GM12878 (cell line): ENCODE measurements at regions not wholly inside any gene's neighbourhood (a gene's known extent, or its start where the extent isn't known, plus 50 kb on each side); places are given as distances from the start of the nearest gene placed in this dataset.

Experiments
- ATAC-seq: fragments of 200-7000 bp; cut with Tn5 transposase; 3 replicates; pipeline ENCODE4 v1.9.1; 2020; ENCODE audit warnings: mild to moderate bottlenecking, moderate library complexity
- BruUV-seq: library from RNA; stranded (reverse); fragments of 400-500 nt; replicated peaks from 2 replicates; lab custom pipeline; 2021; lab: Mats Ljungman, UMichigan
- CTCF ChIA-PET: fragments of 300-600 bp; sonication (Branson Sonifier 250); formaldehyde crosslinking; extraction: SDS; loops from one replicate; lab custom pipeline; 2021; ENCODE audit warnings: inconsistent platforms; lab: Yijun Ruan, JAX
- POLR2A ChIA-PET: fragments of 350-600 bp; formaldehyde crosslinking; extraction: SDS; loops from one replicate; lab custom pipeline; 2021; ENCODE audit warnings: inconsistent platforms; lab: Charles Lee
- RAD21 ChIA-PET: fragments of 300-600 bp; sonication (Branson Sonifier 250); formaldehyde crosslinking; loops from one replicate; lab custom pipeline; 2023; ENCODE audit warnings: antibody characterized with exemption; ENCODE audit not compliant: unreplicated experiment; lab: Charles Lee
- SMC1A ChIA-PET: fragments of 300-600 bp; sonication (Branson Sonifier 250); formaldehyde crosslinking; loops from one replicate; lab custom pipeline; 2023; ENCODE audit not compliant: unreplicated experiment, uncharacterized antibody; lab: Charles Lee
- DNase-seq: peaks from one replicate; pipeline ENCODE4 v3.0.0-alpha.2; 2011; ENCODE audit warnings: low read depth, low spot score
- FAIRE-seq: peaks from 3 replicates; lab custom pipeline; 2011; peaks lifted over from hg19 to GRCh38; lab: Jason Lieb, UNC
- H2AFZ ChIP-seq: 2 replicates; pipeline ENCODE4 v1.6.0; 2011; ENCODE audit warnings: low read depth, low read length, control low read depth; ENCODE audit not compliant: control insufficient read depth
- H3K27ac ChIP-seq: 2 replicates; pipeline ENCODE4 v1.5.1; 2011; ENCODE audit warnings: control low read depth; ENCODE audit not compliant: control insufficient read depth, insufficient read depth
- H3K27me3 ChIP-seq, 2 experiments: replicated peaks in 1 of 2; 2 replicates each; pipeline versions ENCODE4 v1.6.0 to v1.6.1; 2011; ENCODE audit warnings: low read length in 1 of 2; ENCODE audit not compliant: control insufficient read depth in 2 of 2, insufficient read depth in 2 of 2
- H3K36me3 ChIP-seq, 2 experiments: 2 replicates each; pipeline ENCODE4 v1.5.1; 2011; ENCODE audit warnings: low read length in 1 of 2; ENCODE audit not compliant: control insufficient read depth in 2 of 2, insufficient read depth in 2 of 2
- H3K4me1 ChIP-seq: 2 replicates; pipeline ENCODE4 v1.6.1; 2011; ENCODE audit warnings: mild to moderate bottlenecking, low read length, moderate library complexity, mixed read lengths; ENCODE audit not compliant: control insufficient read depth, insufficient read depth
- H3K4me2 ChIP-seq: 2 replicates; pipeline ENCODE4 v1.6.0; 2011; ENCODE audit warnings: control low read depth; ENCODE audit not compliant: control insufficient read depth, insufficient read depth
- H3K4me3 ChIP-seq: fragments of 200-600 bp; sonication (generic); 2 replicates; pipeline ENCODE4 v1.5.1; 2016
- H3K79me2 ChIP-seq: 2 replicates; pipeline ENCODE4 v1.6.0; 2011; ENCODE audit warnings: low read length; ENCODE audit not compliant: control insufficient read depth, insufficient read depth
- H3K9ac ChIP-seq: 2 replicates; pipeline ENCODE4 v1.8.0; 2011; ENCODE audit warnings: low read length, control low read depth, mixed read lengths; ENCODE audit not compliant: control insufficient read depth, insufficient read depth
- H3K9me3 ChIP-seq: replicated peaks from 3 replicates; pipeline ENCODE4 v1.5.1; 2011; ENCODE audit warnings: mild to moderate bottlenecking, low read length; ENCODE audit not compliant: control insufficient read depth, insufficient read depth
- H4K20me1 ChIP-seq: 2 replicates; pipeline ENCODE4 v1.6.0; 2011; ENCODE audit not compliant: control insufficient read depth, insufficient read depth
- MEF2B ChIP-seq: fragments of 450-650 bp; IDR thresholded peaks from 2 replicates; pipeline ENCODE4 v1.6.1; 2018; ENCODE audit warnings: mild to moderate bottlenecking, moderate library complexity; ENCODE audit not compliant: partially characterized antibody, poor library complexity, severe bottlenecking
- SREBF1 ChIP-seq: IDR thresholded peaks from 2 replicates; pipeline ENCODE4 v1.6.1; 2012; ENCODE audit warnings: mild to moderate bottlenecking, low read length
- SREBF2 ChIP-seq: IDR thresholded peaks from 2 replicates; pipeline ENCODE4 v1.6.1; 2012; ENCODE audit warnings: mild to moderate bottlenecking, low read length
- TAF1 ChIP-seq: IDR thresholded peaks from 2 replicates; pipeline ENCODE4 v1.6.1; 2011; ENCODE audit warnings: mild to moderate bottlenecking, low read depth, low read length, borderline replicate concordance
- TCF3 ChIP-seq: IDR thresholded peaks from 2 replicates; pipeline ENCODE4 v1.6.1; 2012; ENCODE audit warnings: low read depth, mild to moderate bottlenecking, low read length, borderline replicate concordance; ENCODE audit not compliant: insufficient read depth
- ZNF217 ChIP-seq: fragments of 450-650 bp; IDR thresholded peaks from 2 replicates; pipeline ENCODE4 v1.6.1; 2017; ENCODE audit warnings: antibody characterized with exemption, mild to moderate bottlenecking
- WGBS: methylation state at CpG from one replicate; pipeline ENCODE4 v1.1.6; 2016; ENCODE audit warnings: low lambda C conversion rate; ENCODE audit not compliant: insufficient replicate concordance, insufficient coverage; ENCODE audit errors: missing lambda C conversion rate; 5-methylcytosine and 5-hydroxymethylcytosine counted together
- in situ Hi-C: fragments of 300-500 bp; cut with MboI; formaldehyde crosslinking; loops from 9 replicates; pipeline ENCODE4 v1.14.3; 2018; ENCODE audit warnings: mixed read lengths
- intact Hi-C: fragments of 100-400 bp; cut with micrococcal nuclease; formaldehyde crosslinking; loops from one replicate; pipeline ENCODE4 v1.14.2; 2022; ENCODE audit not compliant: unreplicated experiment
- TF ChIP-seq, protein P1 (sequence below): fragments of 450-650 bp; IDR thresholded peaks from 2 replicates; pipeline ENCODE4 v1.6.1; 2017; ENCODE audit warnings: mild to moderate bottlenecking, moderate library complexity

DNA sequence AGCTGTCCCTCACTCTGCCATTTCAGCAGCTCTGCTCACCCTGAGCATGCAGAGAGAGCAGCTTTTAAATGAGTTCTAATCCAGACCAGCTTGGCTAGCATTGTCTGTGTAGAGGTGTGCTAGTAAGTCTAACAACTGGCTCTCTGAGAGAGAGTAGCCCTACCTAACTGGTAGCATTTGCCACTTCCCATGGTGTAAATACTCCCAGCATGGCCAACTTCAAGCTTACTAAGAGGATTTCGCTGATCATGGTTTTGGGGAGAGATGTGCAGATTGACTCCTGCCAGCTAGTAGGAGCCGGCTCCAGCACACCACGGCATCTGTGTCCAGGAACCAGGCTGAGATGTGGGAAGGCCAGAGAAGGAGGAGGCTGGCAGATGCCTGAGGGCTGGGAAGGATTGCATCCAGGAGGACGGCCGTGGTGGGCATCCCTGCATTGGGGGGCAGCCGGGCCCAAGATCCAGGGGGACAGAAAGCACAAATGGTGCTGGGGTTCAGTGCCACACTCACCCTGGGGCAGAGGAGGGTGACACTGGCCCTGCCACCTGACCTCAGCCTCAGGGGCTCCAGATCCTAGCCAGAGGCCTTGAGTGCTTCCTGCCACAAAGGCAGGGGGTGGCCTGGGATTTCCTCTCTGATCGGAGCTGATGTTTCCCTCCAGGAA is 394.9 kb upstream of the TNRC6C start (continued):
- TF ChIP-seq, protein P1, sequence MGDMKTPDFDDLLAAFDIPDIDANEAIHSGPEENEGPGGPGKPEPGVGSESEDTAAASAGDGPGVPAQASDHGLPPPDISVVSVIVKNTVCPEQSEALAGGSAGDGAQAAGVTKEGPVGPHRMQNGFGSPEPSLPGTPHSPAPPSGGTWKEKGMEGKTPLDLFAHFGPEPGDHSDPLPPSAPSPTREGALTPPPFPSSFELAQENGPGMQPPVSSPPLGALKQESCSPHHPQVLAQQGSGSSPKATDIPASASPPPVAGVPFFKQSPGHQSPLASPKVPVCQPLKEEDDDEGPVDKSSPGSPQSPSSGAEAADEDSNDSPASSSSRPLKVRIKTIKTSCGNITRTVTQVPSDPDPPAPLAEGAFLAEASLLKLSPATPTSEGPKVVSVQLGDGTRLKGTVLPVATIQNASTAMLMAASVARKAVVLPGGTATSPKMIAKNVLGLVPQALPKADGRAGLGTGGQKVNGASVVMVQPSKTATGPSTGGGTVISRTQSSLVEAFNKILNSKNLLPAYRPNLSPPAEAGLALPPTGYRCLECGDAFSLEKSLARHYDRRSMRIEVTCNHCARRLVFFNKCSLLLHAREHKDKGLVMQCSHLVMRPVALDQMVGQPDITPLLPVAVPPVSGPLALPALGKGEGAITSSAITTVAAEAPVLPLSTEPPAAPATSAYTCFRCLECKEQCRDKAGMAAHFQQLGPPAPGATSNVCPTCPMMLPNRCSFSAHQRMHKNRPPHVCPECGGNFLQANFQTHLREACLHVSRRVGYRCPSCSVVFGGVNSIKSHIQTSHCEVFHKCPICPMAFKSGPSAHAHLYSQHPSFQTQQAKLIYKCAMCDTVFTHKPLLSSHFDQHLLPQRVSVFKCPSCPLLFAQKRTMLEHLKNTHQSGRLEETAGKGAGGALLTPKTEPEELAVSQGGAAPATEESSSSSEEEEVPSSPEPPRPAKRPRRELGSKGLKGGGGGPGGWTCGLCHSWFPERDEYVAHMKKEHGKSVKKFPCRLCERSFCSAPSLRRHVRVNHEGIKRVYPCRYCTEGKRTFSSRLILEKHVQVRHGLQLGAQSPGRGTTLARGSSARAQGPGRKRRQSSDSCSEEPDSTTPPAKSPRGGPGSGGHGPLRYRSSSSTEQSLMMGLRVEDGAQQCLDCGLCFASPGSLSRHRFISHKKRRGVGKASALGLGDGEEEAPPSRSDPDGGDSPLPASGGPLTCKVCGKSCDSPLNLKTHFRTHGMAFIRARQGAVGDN: no peak
- TF ChIP-seq, all 136 proteins: peak for 0

DNA sequence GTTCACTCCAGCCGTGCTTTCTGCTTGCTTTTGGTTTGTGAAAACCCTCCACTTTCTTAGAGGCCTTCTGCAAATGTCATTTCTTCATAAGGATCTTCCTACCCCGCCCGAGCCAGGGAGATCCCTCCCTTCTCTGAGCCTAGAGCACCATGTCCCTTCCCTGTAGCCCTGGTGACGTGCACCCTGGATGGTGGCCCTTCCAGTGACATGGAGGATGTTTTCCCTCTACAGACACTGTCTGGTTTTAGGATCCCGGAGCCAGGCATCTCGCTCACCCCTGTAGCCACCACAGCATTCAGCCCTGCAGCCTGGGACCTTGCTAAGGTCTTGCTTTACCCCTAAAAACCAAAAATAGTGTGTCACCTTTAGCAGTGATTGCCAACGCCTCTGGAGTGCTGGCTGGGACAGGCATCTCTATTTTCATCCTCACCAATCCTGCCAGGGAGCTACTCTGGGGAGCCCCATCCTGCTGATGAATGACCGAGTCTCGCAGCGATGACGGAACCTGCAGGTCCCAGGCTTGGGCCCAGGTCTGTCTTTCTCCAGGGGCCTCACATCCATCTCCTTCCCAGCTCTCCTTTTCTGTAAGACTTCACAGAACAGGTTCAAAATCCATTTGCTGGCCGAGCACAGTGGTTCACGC is 394.1 kb upstream of the TNRC6C start:
- H3K9ac ChIP-seq: no peak overlapping the region
- H2AFZ ChIP-seq: no peak overlapping the region
- no peak overlapping the region for H3K27ac ChIP-seq
- H3K9me3 ChIP-seq: no peaks in the 10 kb centered on the region
- TF ChIP-seq MEF2B (no peak), ZNF217 (no peak), SREBF1 (no peak), TCF3 (no peak), SREBF2 (no peak), TAF1 (no peak)
- H3K4me2 ChIP-seq: no peak overlapping the region
- SMC1A ChIA-PET: no interaction called here
- WGBS: 24% methylated on average over 13 of the region's 13 CpGs
- peaks cover 0 to 5% of the 10 kb centered on the region in 2 experiments; a peak in 2 of 4 replicates for H3K27me3 ChIP-seq
- RAD21 ChIA-PET: no interaction called here
- H3K4me1 ChIP-seq: no peaks in the 10 kb centered on the region
- CTCF ChIA-PET: no interaction called here
- no peak for FAIRE-seq
- POLR2A ChIA-PET: no interaction called here
- in situ Hi-C loops: no loop called here
- BruUV-seq: no TSS peak
- no peaks in the 10 kb centered on the region for H3K36me3 ChIP-seq
- no peaks in the 10 kb centered on the region for H3K79me2 ChIP-seq
- intact Hi-C loops: no loop called here
- no peak for ATAC-seq
- H4K20me1 ChIP-seq: no peaks in the 10 kb centered on the region
- no peak overlapping the region for H3K4me3 ChIP-seq
- no peak for DNase-seq
